MCF 10A (cell line): ENCODE measurements at regions not wholly inside any gene's neighbourhood (a gene's known extent, or its start where the extent isn't known, plus 50 kb on each side); places are given as distances from the start of the nearest gene placed in this dataset.

ENCODE experiments used
- BruUV-seq: library from RNA; stranded (reverse); fragments of 400-500 nt; replicated peaks from 2 replicates; lab custom pipeline; 2021; lab: Mats Ljungman, UMichigan
- CTCF ChIA-PET: fragments of 300-600 bp; sonication (Branson Sonifier 250); formaldehyde crosslinking; extraction: SDS; loops from one replicate; lab custom pipeline; 2021; ENCODE audit warnings: antibody characterized with exemption, inconsistent platforms; lab: Yijun Ruan, JAX
- POLR2A ChIA-PET: fragments of 300-600, 350-650 bp; sonication (Branson Sonifier 250); formaldehyde crosslinking; extraction: SDS; loops from one replicate; lab custom pipeline; 2020; ENCODE audit warnings: antibody characterized with exemption, inconsistent platforms; lab: Yijun Ruan, JAX
- DNase-seq: peaks from one replicate; pipeline ENCODE4 v3.0.0-alpha.2; 2018; ENCODE audit not compliant: unreplicated experiment
- H3K27ac Mint-ChIP-seq: one replicate; pipeline ENCODE4 v1.8.0; 2022; ENCODE audit warnings: mild to moderate bottlenecking, low read depth, mixed read lengths; ENCODE audit not compliant: unreplicated experiment
- H3K27me3 Mint-ChIP-seq: one replicate; pipeline ENCODE4 v1.8.0; 2022; ENCODE audit warnings: mixed read lengths; ENCODE audit not compliant: insufficient read depth, unreplicated experiment
- H3K36me3 Mint-ChIP-seq: one replicate; pipeline ENCODE4 v1.8.0; 2022; ENCODE audit warnings: mild to moderate bottlenecking, moderate library complexity, mixed read lengths; ENCODE audit not compliant: insufficient read depth, unreplicated experiment
- H3K4me1 Mint-ChIP-seq: one replicate; pipeline ENCODE4 v1.8.0; 2022; ENCODE audit warnings: mixed read lengths; ENCODE audit not compliant: insufficient read depth, unreplicated experiment
- H3K4me3 Mint-ChIP-seq: one replicate; pipeline ENCODE4 v1.8.0; 2022; ENCODE audit warnings: mild to moderate bottlenecking, moderate library complexity, mixed read lengths; ENCODE audit not compliant: unreplicated experiment
- H3K9me3 Mint-ChIP-seq: one replicate; pipeline ENCODE4 v1.8.0; 2022; ENCODE audit warnings: mixed read lengths; ENCODE audit not compliant: unreplicated experiment
- CTCF ChIP-seq: fragments of 200-600 bp; IDR thresholded peaks from one replicate; pipeline ENCODE4 v1.8.0; 2022; ENCODE audit warnings: antibody characterized with exemption, mild to moderate bottlenecking; ENCODE audit not compliant: unreplicated experiment
- intact Hi-C: fragments of 100-400 bp; cut with micrococcal nuclease; formaldehyde crosslinking; loops from 2 replicates; pipeline ENCODE4 v1.14.1; 2022

- H3K4me3 Mint-ChIP-seq: no peak overlapping the region
- no peak for DNase-seq
- peaks cover 8% of the 10 kb centered on the region for H3K4me1 Mint-ChIP-seq
- H3K27ac Mint-ChIP-seq: no peak overlapping the region
- no TSS peak for BruUV-seq
- POLR2A ChIA-PET: interaction anchor here (0.6 kb wide), 1 partner anchor 114 kb away, joined by 3 read pairs; no protein-coding TSS in a partner anchor
- intact Hi-C loops: no loop called here
- TF ChIP-seq CTCF: no peak
- H3K36me3 Mint-ChIP-seq: peaks cover 6% of the 10 kb centered on the region
- CTCF ChIA-PET: no interaction called here
- H3K9me3 Mint-ChIP-seq: peaks cover 6% of the 10 kb centered on the region
- H3K27me3 Mint-ChIP-seq: peaks cover 31% of the 10 kb centered on the region
Measured at GRCh38 chr22:47345025-47345424, 582.6 kb downstream of the TBC1D22A start.

GRCh38 chr22:47344414-47344813, 582.0 kb downstream of the TBC1D22A start:
- TF ChIP-seq CTCF: no peak
- H3K27me3 Mint-ChIP-seq: peaks cover 25% of the 10 kb centered on the region
- intact Hi-C loops: no loop called here
- H3K36me3 Mint-ChIP-seq: peaks cover 6% of the 10 kb centered on the region
- H3K4me3 Mint-ChIP-seq: no peak overlapping the region
- ChIA-PET CTCF (no interaction called here), POLR2A (interaction anchor here (0.6 kb wide), 1 partner anchor 113 kb away, joined by 3 read pairs; no protein-coding TSS in a partner anchor)
- H3K4me1 Mint-ChIP-seq: peaks cover 8% of the 10 kb centered on the region
- H3K27ac Mint-ChIP-seq: no peak overlapping the region
- DNase-seq: no peak
- no TSS peak for BruUV-seq
- no peaks in the 10 kb centered on the region for H3K9me3 Mint-ChIP-seq

- intact Hi-C loops: no loop called here
- BruUV-seq: no TSS peak
Measured at GRCh38 chr22:47343611-47344010, 581.2 kb downstream of the TBC1D22A start.

GRCh38 chr22:47342446-47342845, 580.0 kb downstream of the TBC1D22A start:
- DNase-seq: no peak
- H3K27me3 Mint-ChIP-seq: peaks cover 11% of the 10 kb centered on the region
- POLR2A ChIA-PET: no interaction called here
- BruUV-seq: no TSS peak
- no peak overlapping the region for H3K4me3 Mint-ChIP-seq
- no peak overlapping the region for H3K27ac Mint-ChIP-seq
- H3K36me3 Mint-ChIP-seq: peaks cover 6% of the 10 kb centered on the region
- intact Hi-C loops: no loop called here
- CTCF ChIA-PET: interaction anchor here (0.6 kb wide), 1 partner anchor 176 kb away, joined by 3 read pairs; no protein-coding TSS in a partner anchor
- no peaks in the 10 kb centered on the region for H3K9me3 Mint-ChIP-seq
- H3K4me1 Mint-ChIP-seq: peaks cover 10% of the 10 kb centered on the region
- no peak for TF ChIP-seq CTCF

More at GRCh38 chr22:47343611-47344010, 581.2 kb downstream of the TBC1D22A start:
- Mint-ChIP-seq H3K27ac (no peak overlapping the region), H3K36me3 (peaks cover 6% of the 10 kb centered on the region), H3K4me3 (no peak overlapping the region), H3K27me3 (peaks cover 17% of the 10 kb centered on the region), H3K4me1 (peaks cover 8% of the 10 kb centered on the region), H3K9me3 (no peaks in the 10 kb centered on the region)
- ChIA-PET POLR2A (no interaction called here), CTCF (no interaction called here)
- no peak for TF ChIP-seq CTCF
- DNase-seq: no peak
